ENCODE measurements at regions not wholly inside any gene's neighbourhood (a gene's known extent, or its start where the extent isn't known, plus 50 kb on each side); places are given as distances from the start of the nearest gene placed in this dataset.

DNA sequence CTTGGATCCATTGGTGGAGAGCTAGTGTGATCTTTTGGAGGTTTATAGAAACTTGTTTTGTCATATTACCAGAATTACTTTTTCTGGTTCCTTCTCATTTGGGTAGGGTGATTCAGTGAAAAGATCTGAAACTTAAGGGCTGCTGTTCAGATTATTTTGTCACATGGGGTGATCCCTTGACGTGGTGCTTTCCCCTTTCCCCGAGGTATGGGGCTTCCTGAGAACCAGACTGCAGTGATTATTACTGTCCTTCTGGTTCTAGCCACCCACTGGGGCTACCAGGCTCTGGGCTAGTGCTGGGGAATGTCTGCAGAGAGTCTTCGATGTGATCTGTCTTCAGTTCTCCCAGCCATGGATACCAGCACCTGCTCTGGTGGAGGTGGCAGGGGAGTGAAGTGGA is 1030.0 kb downstream of the GRM8 start:
- no peaks in the 10 kb centered on the region for H3K36me3 ChIP-seq (replicated peaks in 1 of 2; ENCODE audit: control insufficient read depth in 1 of 2, insufficient read depth in 2 of 2, low read length in 2 of 2)
- TF ChIP-seq, protein P1, sequence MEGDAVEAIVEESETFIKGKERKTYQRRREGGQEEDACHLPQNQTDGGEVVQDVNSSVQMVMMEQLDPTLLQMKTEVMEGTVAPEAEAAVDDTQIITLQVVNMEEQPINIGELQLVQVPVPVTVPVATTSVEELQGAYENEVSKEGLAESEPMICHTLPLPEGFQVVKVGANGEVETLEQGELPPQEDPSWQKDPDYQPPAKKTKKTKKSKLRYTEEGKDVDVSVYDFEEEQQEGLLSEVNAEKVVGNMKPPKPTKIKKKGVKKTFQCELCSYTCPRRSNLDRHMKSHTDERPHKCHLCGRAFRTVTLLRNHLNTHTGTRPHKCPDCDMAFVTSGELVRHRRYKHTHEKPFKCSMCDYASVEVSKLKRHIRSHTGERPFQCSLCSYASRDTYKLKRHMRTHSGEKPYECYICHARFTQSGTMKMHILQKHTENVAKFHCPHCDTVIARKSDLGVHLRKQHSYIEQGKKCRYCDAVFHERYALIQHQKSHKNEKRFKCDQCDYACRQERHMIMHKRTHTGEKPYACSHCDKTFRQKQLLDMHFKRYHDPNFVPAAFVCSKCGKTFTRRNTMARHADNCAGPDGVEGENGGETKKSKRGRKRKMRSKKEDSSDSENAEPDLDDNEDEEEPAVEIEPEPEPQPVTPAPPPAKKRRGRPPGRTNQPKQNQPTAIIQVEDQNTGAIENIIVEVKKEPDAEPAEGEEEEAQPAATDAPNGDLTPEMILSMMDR (IDR thresholded peaks at IDR 0.05), result no peak
- no peaks in the 10 kb centered on the region for H3K4me1 ChIP-seq (ENCODE audit: control insufficient read depth in 1 of 2, insufficient read depth in 2 of 2, low read length in 2 of 2)
- H3K27me3 Mint-ChIP-seq (ENCODE audit: low read depth in 3 of 3), result peaks cover 0 to 2% (median 0%) of the 10 kb centered on the region in 3 donors
- H3K9me3 Mint-ChIP-seq, result peaks cover 2 to 13% (median 10%) of the 10 kb centered on the region in 7 donors
- H3K9ac ChIP-seq (ENCODE audit: insufficient read depth, low read length, poor library complexity, severe bottlenecking), result no peak overlapping the region
- H3K4me3 Mint-ChIP-seq, result no peak overlapping the region
- no peak overlapping the region for H3K4me2 ChIP-seq (replicated peaks; ENCODE audit: extremely low read depth, low read length, poor library complexity, severe bottlenecking)
- peaks cover 5 to 16% of the 10 kb centered on the region in 2 donors for H3K9me3 ChIP-seq (replicated peaks in 1 of 2; ENCODE audit: control insufficient read depth in 1 of 2, insufficient read depth in 1 of 2, low read length in 2 of 2)
- no peaks in the 10 kb centered on the region for H4K20me1 ChIP-seq (ENCODE audit: insufficient read depth, low read length)
- intact Hi-C loops (cut with micrococcal nuclease), result no loop called here
- no peak overlapping the region for H3K27ac Mint-ChIP-seq
- no peaks in the 10 kb centered on the region for H3K4me1 Mint-ChIP-seq
- H3K79me2 ChIP-seq (ENCODE audit: insufficient read depth, low read length), result no peaks in the 10 kb centered on the region
- H3K27me3 ChIP-seq (ENCODE audit: control insufficient read depth in 2 of 2, insufficient read depth in 2 of 2, low read length in 2 of 2), result no peaks in the 10 kb centered on the region
- DNase-seq, result no peak
- H3K27ac ChIP-seq (ENCODE audit: low read depth in 1 of 2, low read length in 2 of 2), result no peak overlapping the region
- H3K4me3 ChIP-seq (replicated peaks in 1 of 3; ENCODE audit: low read depth in 2 of 3, low read length in 3 of 3), result no peak overlapping the region
- WGBS (ENCODE audit: insufficient coverage), result 73% methylated on average over 2 of the region's 3 CpGs
- no peaks in the 10 kb centered on the region for H3K36me3 Mint-ChIP-seq
- no peak overlapping the region for H2AFZ ChIP-seq (ENCODE audit: insufficient read depth, low read depth, low read length, poor library complexity, severe bottlenecking)

DNA sequence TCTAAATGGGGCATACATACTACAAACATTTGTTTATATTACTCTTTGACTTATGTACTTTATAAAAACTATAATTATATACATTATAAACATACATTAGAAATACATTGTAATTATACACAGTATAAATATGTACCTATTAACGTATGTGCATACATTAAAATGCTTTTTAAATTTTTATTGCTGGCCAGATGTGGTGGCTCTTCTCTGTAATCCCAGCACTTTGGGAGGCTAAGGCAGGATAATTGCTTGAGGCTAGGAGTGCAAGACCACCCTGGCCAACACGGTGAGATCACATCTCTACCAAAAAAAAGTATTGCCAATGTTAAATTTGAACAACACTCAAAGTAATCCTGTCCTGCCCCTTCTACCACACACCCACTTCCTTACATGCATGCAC is 1037.0 kb downstream of the GRM8 start:
- TF ChIP-seq, protein P1 (IDR thresholded peaks at IDR 0.05), result no peak
- H3K4me2 ChIP-seq (replicated peaks; ENCODE audit: extremely low read depth, low read length, poor library complexity, severe bottlenecking), result no peak overlapping the region
- Mint-ChIP-seq H3K27ac (no peak overlapping the region), H3K27me3 (ENCODE audit: low read depth in 3 of 3) (no peaks in the 10 kb centered on the region), H3K4me3 (no peak overlapping the region), H3K4me1 (no peaks in the 10 kb centered on the region), H3K9me3 (peaks cover 0 to 6% (median 3%) of the 10 kb centered on the region in 7 donors), H3K36me3 (no peaks in the 10 kb centered on the region)
- H3K4me3 ChIP-seq (replicated peaks in 1 of 3; ENCODE audit: low read depth in 2 of 3, low read length in 3 of 3), result no peak overlapping the region
- H2AFZ ChIP-seq (ENCODE audit: insufficient read depth, low read depth, low read length, poor library complexity, severe bottlenecking), result no peak overlapping the region
- intact Hi-C loops (cut with micrococcal nuclease), result no loop called here
- H3K27ac ChIP-seq (ENCODE audit: low read depth in 1 of 2, low read length in 2 of 2), result no peak overlapping the region
- DNase-seq, result no peak
- no peaks in the 10 kb centered on the region for H3K27me3 ChIP-seq (ENCODE audit: control insufficient read depth in 2 of 2, insufficient read depth in 2 of 2, low read length in 2 of 2)
- no peaks in the 10 kb centered on the region for H3K36me3 ChIP-seq (replicated peaks in 1 of 2; ENCODE audit: control insufficient read depth in 1 of 2, insufficient read depth in 2 of 2, low read length in 2 of 2)
- H3K79me2 ChIP-seq (ENCODE audit: insufficient read depth, low read length), result no peaks in the 10 kb centered on the region
- no peaks in the 10 kb centered on the region for H3K4me1 ChIP-seq (ENCODE audit: control insufficient read depth in 1 of 2, insufficient read depth in 2 of 2, low read length in 2 of 2)
- no peaks in the 10 kb centered on the region for H4K20me1 ChIP-seq (ENCODE audit: insufficient read depth, low read length)
- H3K9me3 ChIP-seq (replicated peaks in 1 of 2; ENCODE audit: control insufficient read depth in 1 of 2, insufficient read depth in 1 of 2, low read length in 2 of 2), result peaks cover 0 to 3% of the 10 kb centered on the region in 2 donors
- WGBS (ENCODE audit: insufficient coverage), result 78% methylated on average over 1 of the region's 2 CpGs
- H3K9ac ChIP-seq (ENCODE audit: insufficient read depth, low read length, poor library complexity, severe bottlenecking), result no peak overlapping the region

All from CD14-positive monocyte (primary cell).